GM21619 (cell line): ENCODE measurements at regions not wholly inside any gene's neighbourhood (a gene's known extent, or its start where the extent isn't known, plus 50 kb on each side); places are given as distances from the start of the nearest gene placed in this dataset.
"Not testable (repeated sequence)": the region's sequence is repeated elsewhere in the genome, so short reads cannot be mapped to it uniquely, and the experiment has no call there.

Experiments
- ATAC-seq: cut with Tn5 transposase; IDR thresholded peaks from one replicate; pipeline ENCODE4 v1.9.1; 2021; ENCODE audit not compliant: unreplicated experiment

DNA sequence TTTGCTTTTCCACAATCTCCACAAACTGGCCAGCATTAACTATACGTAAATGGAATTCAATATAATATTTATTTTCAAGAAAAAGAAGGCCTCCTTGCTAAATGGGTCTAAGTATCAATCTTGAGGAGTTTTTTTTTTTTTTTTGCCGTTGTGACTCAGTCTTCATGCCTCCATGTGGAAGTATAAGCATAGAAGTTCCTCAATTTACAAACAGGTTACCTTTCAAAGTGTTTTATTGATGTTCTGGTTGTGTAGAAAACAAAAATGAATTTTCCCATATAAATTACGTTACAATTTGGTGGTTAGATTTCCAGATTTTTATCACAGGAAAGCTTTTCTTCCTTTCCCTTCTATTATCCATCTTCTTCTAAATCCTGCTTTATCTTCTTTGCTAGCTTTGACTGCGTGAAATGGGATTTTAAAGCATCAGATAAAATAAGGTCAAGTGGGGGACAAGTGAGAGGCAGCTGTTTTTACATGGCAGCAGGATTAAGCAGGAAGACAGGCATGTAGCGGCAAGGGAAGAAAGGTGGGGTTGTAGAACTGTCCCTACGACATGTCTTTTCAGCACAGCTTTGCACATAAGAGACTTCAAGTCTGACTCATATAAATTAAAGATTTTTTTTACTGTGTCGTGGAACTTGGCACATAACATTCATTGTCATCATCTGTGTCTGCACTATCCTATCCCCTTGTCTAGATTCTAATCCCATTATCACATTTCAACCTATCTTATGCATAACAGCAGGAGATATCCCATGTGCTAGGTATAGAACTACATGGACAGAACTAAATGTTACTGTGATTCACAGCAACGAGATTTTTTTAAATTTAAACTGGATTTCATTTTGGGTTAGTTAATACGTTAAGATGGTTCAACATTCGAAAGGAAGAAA is 135.3 kb upstream of the FAM3C start:
- no peak for ATAC-seq

GRCh38 chr7:121530227-121531174 is 134.4 kb upstream of the FAM3C start:
- peak; percentile 99 for ATAC-seq

DNA sequence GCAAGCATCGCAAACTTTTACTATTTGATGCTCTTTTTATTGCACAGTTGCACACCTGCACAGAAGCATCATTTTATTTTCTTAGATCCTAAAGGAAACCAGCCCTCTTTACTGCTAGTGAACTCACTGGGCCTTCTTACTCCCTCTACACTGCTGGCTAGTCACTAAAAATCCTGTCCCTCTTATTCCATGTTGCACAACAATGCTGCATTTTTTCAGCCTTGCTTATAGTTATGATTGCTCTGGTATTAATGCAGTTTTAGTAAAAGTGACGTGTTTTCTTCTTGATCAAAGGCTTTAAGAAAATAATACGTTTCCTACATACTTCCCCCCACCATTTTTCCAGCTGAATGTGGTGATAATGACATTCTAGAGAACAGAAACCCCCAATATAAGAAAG is 132.9 kb upstream of the FAM3C start:
- ATAC-seq, result no peak

- not testable (repeated sequence) for ATAC-seq
Observed at GRCh38 chr7:121526210-121526609, 130.1 kb upstream of the FAM3C start.

DNA sequence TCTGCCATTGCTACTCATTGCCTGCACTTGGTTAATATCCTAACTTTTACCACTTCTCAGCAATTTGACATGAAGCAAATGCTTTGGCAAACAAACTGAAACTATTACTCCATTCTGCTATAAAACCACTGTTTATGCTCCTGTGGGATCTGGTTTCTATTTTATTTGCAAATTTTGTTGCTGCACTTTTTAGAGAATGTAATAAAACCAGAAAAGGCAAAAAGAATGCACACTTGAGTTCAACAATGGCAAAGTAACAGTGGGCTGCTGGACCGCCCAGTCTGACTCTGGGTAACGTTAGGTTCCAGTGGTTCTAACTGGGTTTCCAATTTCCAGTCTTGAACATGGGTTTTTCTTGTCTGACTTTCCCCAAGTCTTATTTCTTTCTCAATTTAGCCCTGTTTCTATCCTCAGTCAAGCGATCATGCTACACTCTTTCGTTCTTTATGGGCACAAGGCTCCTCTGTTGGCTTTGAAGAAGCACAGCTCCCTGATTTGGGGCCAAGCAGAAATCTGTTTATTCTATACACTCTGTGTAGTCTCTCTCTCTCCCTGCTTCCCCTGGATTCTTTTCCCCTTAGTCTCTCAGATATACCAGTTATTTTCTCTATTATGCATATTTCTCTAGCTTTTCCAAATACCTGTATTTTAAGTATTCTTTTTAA is 129.2 kb upstream of the FAM3C start:
- no peak for ATAC-seq

- no peak for ATAC-seq
Observed at GRCh38 chr7:121521711-121522400, 125.7 kb upstream of the FAM3C start.

DNA sequence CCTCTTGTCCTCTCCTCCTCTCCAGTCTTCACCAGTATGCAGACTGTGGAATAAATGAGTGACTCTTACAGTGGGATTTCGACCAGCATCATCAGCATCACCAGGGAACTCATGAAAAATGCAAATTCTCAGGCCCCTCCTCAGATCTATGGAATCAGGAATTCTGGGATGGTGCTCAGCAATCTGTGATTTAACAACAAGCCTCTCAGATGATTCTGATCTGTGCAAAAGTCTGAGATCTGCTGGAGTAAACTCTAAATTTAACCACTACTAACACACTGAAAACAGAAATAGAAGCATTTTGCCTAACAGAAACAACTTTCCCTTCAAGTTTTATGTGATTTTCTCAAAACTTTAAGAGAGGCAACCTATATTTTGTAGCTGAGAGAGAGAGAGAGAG is 124.8 kb upstream of the FAM3C start:
- ATAC-seq, result no peak

DNA sequence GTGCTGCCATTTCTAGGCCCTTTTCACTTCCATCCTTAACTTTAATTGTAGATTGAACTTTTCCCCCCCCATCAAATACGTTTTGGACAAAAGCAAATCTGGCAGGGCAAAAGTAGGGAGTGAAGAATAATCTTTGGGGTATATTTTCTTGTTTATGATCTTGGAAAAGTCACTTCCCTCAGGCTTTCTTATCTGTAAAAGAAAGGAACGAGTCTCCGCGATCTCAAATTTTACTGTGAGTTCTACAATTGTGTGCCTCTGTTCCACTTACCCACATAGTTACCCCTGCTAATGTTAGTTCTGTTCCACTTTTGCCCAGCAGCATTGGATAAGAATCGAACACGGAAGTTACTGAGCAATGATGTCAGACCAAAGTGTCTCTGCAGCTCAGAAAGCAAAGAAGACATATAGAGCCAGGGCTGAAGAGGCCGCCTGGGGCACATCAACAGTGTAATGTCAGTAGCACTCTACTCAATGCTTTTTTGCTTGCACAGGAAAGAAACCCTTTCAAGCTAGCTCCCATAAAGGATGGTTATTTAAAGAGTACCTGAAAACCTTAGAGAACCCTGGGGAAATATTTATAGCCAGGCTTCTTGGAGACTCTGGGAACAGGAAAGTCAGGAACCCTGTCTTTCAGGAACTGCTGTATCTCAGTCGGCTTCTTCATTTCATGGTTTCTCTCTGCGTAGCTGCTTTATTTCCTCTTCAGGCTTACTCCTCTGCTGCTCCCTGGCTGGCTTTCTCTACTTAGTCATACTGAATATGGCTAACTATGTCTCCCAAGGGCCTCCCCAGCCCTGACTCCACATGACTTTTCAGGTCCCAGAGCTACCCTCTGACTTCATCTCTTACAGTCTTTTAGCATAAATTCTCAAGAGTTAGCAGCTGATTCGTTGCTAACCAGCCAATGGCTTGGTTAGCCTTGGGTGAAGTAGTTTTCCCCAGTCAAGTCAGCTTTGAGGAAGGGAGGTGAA is 123.7 kb upstream of the FAM3C start:
- peak; percentile 85 for ATAC-seq

DNA sequence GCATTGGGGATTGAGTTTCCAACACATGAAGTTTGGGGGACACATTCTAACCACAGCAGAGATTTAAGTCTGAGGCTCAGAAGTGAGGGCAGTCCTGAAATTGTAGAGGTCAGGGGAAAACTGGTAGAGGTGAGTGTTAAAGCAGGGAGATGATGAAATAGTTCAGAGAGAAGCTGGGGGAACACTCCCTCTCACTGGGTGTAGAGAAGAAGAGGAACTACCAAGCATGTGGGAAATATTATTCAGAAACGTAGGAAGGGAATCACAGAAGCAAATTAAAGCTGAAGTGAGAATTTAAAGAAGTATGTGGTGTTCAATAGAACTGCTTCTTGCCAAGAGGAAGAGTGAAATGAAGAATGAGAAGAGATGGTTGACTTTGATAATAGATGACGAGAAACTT is 121.5 kb upstream of the FAM3C start:
- no peak for ATAC-seq

- ATAC-seq, result no peak
Observed at GRCh38 chr7:121516821-121517220, 120.7 kb upstream of the FAM3C start.

GRCh38 chr7:121515630-121516401 is 119.7 kb upstream of the FAM3C start:
- no peak for ATAC-seq

DNA sequence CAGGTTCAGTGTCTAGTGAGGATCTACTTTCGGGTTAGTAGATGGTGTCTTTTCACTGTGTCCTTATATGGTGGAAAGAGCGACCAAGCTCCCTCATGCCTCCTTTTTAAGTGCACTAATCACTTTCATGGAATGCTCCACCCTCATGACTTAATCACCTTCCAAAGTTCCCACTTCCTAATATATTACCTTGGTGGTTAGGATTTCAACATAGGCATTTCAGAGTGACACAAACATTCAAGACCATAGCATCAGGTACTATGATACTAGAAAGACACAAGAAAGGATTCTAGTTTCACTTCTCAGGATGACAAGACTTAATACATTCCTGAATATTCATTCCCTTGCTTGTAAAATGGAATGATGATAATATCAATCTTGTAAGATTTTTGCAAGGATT is 119.1 kb upstream of the FAM3C start:
- no peak for ATAC-seq

- ATAC-seq, result no peak
Observed at GRCh38 chr7:121513105-121513504, 117.0 kb upstream of the FAM3C start.

DNA sequence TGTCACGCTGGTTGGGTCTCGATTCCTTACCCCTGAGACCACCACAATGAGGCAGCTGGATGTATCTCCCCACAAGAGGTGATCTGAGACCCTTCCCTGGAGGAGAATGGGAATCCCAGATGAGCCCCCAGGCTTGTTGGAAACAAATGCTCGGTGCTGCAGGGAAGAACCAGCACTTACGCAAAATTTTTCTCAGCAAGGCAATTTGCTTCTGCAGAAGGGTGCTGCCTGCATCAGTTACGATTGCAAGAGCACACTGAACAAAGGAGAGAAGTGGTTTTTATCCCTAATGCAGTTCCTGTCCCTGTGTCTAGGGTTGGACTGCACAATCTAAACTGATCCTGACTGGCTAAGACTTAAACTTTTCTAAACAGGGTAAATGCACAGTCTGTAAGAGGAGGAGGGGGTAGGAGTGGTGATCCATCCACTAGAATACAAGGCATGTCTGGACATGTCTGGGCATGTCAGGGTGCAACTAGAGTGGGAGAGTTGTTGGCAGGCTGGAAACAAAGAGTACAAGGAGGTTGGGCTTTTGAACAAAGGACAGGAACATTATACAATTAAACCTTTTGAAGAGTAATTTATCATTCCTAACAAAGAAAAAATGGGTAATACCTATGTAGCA is 114.9 kb upstream of the FAM3C start:
- no peak for ATAC-seq

DNA sequence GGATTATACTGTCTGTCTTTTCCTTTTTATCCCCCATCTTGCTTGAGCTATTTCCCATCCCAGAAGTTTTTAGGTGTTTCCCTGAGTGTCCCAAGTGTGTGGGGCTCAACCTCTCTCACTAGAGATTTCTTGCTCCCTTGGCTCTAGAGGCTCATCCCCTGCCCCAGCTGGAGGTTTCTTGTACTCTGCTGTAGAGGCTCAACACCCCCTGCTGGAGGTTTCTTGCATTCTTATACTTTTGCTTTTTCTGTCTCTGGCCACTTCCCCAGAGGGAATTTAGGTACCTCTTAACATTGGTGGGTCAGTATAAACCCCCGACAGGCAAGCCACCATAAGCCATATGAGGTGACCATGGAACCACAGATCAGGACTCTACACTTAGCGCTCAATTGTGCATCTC is 114.2 kb upstream of the FAM3C start:
- ATAC-seq, result no peak

DNA sequence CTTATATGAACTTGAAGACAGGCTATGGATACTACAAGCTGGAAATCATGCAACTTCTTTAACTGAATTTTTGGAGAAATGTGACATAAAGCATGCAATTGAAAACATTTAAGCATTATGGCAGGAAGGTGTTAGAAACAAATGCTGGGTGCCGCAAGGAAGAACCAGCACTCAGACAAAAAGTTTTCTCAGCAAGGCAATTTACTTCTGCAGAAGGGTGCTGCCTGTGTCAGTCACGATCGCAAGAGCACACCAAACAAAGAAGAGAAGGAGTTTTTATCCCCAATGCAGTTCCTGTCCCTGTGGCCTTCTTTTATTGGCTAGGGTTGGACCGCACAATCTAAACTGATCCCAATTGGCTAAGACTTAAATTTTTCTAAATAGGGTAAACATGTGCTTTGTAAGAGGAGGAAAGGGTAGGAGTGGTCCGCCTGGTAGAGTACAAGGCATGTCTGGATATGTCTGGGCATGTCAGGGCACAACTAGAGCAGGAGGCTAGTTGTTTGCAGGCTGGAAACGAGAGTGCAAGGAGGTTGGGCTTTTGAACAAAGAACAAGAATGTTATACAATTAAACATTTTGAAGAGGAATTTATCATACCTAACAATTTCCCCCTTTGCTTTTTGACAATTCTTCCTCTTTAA is 109.6 kb upstream of the FAM3C start:
- ATAC-seq, result no peak

- no peak for ATAC-seq
Observed at GRCh38 chr7:121505021-121505420, 108.9 kb upstream of the FAM3C start.

- no peak for ATAC-seq
Observed at GRCh38 chr7:121504482-121504881, 108.4 kb upstream of the FAM3C start.
